Stimulated activated CD4-positive, alpha-beta T cell treated with anti-CD3 and anti-CD28 coated beads, Interleukin-15, amount 100 ng/mL, for 48 hours (primary cell): ENCODE measurements at regions not wholly inside any gene's neighbourhood (a gene's known extent, or its start where the extent isn't known, plus 50 kb on each side); places are given as distances from the start of the nearest gene placed in this dataset.
"Not testable (repeated sequence)": the region's sequence is repeated elsewhere in the genome, so short reads cannot be mapped to it uniquely, and the experiment has no call there.

Experiments used
- DNase-seq, 2 donors: peaks; one replicate each; pipeline ENCODE4 v3.0.0-alpha.2; 2020; ENCODE audit warnings: low read depth in 2 of 2

GRCh38 chr5:103862398-103862797 is 299.8 kb upstream of the NUDT12 start:
- DNase-seq: no peak

- DNase-seq: no peak
Measured at GRCh38 chr5:103860327-103860726, 297.7 kb upstream of the NUDT12 start.

- not testable (repeated sequence) for DNase-seq
Measured at GRCh38 chr5:103858367-103858766, 295.8 kb upstream of the NUDT12 start.

GRCh38 chr5:103851091-103851490 is 288.5 kb upstream of the NUDT12 start:
- no peak for DNase-seq

- DNase-seq: no peak
Measured at GRCh38 chr5:103849934-103850333, 287.3 kb upstream of the NUDT12 start.

GRCh38 chr5:103847060-103847459 is 284.5 kb upstream of the NUDT12 start:
- DNase-seq: no peak

GRCh38 chr5:103842936-103843335 is 280.3 kb upstream of the NUDT12 start:
- no peak for DNase-seq

- DNase-seq: no peak
Measured at GRCh38 chr5:103840600-103840999, 278.0 kb upstream of the NUDT12 start.

GRCh38 chr5:103834216-103834615 is 271.6 kb upstream of the NUDT12 start:
- no peak for DNase-seq

GRCh38 chr5:103829585-103829984 is 267.0 kb upstream of the NUDT12 start:
- DNase-seq: no peak

GRCh38 chr5:103827976-103828375 is 265.4 kb upstream of the NUDT12 start:
- no peak for DNase-seq

GRCh38 chr5:103821361-103821760 is 258.8 kb upstream of the NUDT12 start:
- DNase-seq: no peak

- DNase-seq: no peak
Measured at GRCh38 chr5:103808464-103809106, 246.0 kb upstream of the NUDT12 start.

- no peak for DNase-seq
Measured at GRCh38 chr5:103804711-103805110, 242.1 kb upstream of the NUDT12 start.

GRCh38 chr5:103801681-103802080 is 239.1 kb upstream of the NUDT12 start:
- no peak for DNase-seq

- no peak for DNase-seq
Measured at GRCh38 chr5:103800741-103801495, 238.3 kb upstream of the NUDT12 start.

GRCh38 chr5:103793595-103794182 is 231.1 kb upstream of the NUDT12 start:
- DNase-seq: no peak

- no peak for DNase-seq
Measured at GRCh38 chr5:103785569-103785968, 223.0 kb upstream of the NUDT12 start.

- DNase-seq: no peak
Measured at GRCh38 chr5:103783669-103784068, 221.1 kb upstream of the NUDT12 start.

- DNase-seq: no peak
Measured at GRCh38 chr5:103780794-103781193, 218.2 kb upstream of the NUDT12 start.

- DNase-seq: no peak
Measured at GRCh38 chr5:103774721-103775120, 212.1 kb upstream of the NUDT12 start.

GRCh38 chr5:103772248-103772647 is 209.7 kb upstream of the NUDT12 start:
- no peak for DNase-seq

- no peak for DNase-seq
Measured at GRCh38 chr5:103764403-103764802, 201.8 kb upstream of the NUDT12 start.
